HepG2 (cell line): ENCODE measurements at regions not wholly inside any gene's neighbourhood (a gene's known extent, or its start where the extent isn't known, plus 50 kb on each side); places are given as distances from the start of the nearest gene placed in this dataset.

Experiments used
- AHR ChIP-seq: IDR thresholded peaks from 2 replicates; pipeline ENCODE4 v1.6.1; 2018; ENCODE audit warnings: missing genetic modification reagents, missing compliant biosample characterization
- MAZ ChIP-seq, 2 experiments: sonication (generic) in 1 of 2; formaldehyde crosslinking in 1 of 2; IDR thresholded peaks; 2 replicates each; pipeline versions ENCODE4 v1.5.0 to v1.6.1; 2012 to 2020; ENCODE audit warnings: low read depth in 2 of 2, mild to moderate bottlenecking in 2 of 2, borderline replicate concordance in 1 of 2, improper control_type of control experiment in 1 of 2, low read length in 1 of 2, missing genetic modification reagents in 1 of 2, moderate library complexity in 1 of 2
- MXD4 ChIP-seq: IDR thresholded peaks from 2 replicates; pipeline ENCODE4 v1.6.1; 2016; ENCODE audit warnings: mild to moderate bottlenecking, missing biosample characterization, missing genetic modification reagents
- PLRG1 ChIP-seq: fragments of 450-650 bp; conservative IDR thresholded peaks from 2 replicates; pipeline ENCODE4 v1.6.1; 2016
- SP1 ChIP-seq, 2 experiments: fragments of 450-650 bp in 1 of 2; sonication (generic) in 1 of 2; formaldehyde crosslinking in 1 of 2; IDR thresholded peaks; 2 replicates each; pipeline versions ENCODE4 v1.4.0 to v1.6.1; 2016 to 2020; ENCODE audit warnings: missing genetic modification reagents in 1 of 2
- U2AF1 ChIP-seq: fragments of 200-400 bp; formaldehyde crosslinking; optimal IDR thresholded peaks from 2 replicates; pipeline ENCODE3; 2017; ENCODE audit warnings: mild to moderate bottlenecking, low read depth, low read length
- ZFP1 ChIP-seq: IDR thresholded peaks from 2 replicates; pipeline ENCODE4 v1.6.1; 2016
- TF ChIP-seq, protein P1 (sequence below): sonication (generic); formaldehyde crosslinking; IDR thresholded peaks from 2 replicates; pipeline ENCODE4 v1.4.0; 2020; ENCODE audit warnings: missing genetic modification reagents
- TF ChIP-seq, protein P2 (sequence below): sonication (generic); formaldehyde crosslinking; IDR thresholded peaks from 2 replicates; pipeline ENCODE4 v1.5.0; 2020; ENCODE audit warnings: mild to moderate bottlenecking, missing genetic modification reagents

DNA sequence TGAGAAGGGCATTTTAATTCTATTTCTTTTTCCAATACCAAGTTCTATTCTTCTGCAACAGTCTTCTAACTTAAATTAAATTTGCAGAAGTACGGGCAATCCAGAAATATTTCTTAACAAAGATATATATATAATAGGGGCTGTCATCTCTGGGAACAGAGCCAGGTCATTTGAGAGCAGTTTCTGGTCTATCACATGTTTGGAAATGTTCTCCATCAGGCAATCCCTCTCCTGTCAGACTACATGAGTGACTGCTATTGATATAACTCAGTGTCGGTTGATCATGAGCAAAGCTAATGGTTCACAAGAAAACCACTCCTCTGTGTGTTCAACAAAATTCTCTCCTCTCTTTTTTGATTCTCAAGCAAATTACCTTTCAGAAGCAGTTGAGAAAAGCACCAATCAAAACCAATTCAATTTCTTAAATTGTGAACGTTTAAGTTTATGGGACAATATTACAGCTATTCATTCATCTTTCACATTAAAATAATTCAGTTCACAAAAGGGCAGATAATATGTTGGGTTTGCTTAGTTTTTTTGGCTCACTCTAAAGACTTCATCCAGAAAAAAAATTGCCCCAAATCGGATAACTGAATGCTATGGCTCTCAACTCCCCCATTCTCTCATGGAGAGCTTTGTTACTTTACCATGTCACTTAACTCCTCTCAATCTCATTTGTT, 152.9 kb upstream of the TGFBR2 start (continued):
- TF ChIP-seq, protein P1, sequence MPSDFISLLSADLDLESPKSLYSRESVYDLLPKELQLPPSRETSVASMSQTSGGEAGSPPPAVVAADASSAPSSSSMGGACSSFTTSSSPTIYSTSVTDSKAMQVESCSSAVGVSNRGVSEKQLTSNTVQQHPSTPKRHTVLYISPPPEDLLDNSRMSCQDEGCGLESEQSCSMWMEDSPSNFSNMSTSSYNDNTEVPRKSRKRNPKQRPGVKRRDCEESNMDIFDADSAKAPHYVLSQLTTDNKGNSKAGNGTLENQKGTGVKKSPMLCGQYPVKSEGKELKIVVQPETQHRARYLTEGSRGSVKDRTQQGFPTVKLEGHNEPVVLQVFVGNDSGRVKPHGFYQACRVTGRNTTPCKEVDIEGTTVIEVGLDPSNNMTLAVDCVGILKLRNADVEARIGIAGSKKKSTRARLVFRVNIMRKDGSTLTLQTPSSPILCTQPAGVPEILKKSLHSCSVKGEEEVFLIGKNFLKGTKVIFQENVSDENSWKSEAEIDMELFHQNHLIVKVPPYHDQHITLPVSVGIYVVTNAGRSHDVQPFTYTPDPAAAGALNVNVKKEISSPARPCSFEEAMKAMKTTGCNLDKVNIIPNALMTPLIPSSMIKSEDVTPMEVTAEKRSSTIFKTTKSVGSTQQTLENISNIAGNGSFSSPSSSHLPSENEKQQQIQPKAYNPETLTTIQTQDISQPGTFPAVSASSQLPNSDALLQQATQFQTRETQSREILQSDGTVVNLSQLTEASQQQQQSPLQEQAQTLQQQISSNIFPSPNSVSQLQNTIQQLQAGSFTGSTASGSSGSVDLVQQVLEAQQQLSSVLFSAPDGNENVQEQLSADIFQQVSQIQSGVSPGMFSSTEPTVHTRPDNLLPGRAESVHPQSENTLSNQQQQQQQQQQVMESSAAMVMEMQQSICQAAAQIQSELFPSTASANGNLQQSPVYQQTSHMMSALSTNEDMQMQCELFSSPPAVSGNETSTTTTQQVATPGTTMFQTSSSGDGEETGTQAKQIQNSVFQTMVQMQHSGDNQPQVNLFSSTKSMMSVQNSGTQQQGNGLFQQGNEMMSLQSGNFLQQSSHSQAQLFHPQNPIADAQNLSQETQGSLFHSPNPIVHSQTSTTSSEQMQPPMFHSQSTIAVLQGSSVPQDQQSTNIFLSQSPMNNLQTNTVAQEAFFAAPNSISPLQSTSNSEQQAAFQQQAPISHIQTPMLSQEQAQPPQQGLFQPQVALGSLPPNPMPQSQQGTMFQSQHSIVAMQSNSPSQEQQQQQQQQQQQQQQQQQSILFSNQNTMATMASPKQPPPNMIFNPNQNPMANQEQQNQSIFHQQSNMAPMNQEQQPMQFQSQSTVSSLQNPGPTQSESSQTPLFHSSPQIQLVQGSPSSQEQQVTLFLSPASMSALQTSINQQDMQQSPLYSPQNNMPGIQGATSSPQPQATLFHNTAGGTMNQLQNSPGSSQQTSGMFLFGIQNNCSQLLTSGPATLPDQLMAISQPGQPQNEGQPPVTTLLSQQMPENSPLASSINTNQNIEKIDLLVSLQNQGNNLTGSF (CRISPR knock-in tag) = no peak
- TF ChIP-seq AHR (CRISPR knock-in tag) (no peak), ZFP1 (CRISPR knock-in tag) (no peak), MXD4 (CRISPR knock-in tag) (no peak), PLRG1 (no peak), SP1 (IDR thresholded peaks at IDR 0.05) (no peak), SP1 (CRISPR knock-in tag; IDR thresholded peaks at IDR 0.05) (no peak), U2AF1 (no peak), MAZ (IDR thresholded peaks at IDR 0.05; ENCODE audit: borderline replicate concordance, low read depth, low read length) (no peak), MAZ (CRISPR knock-in tag; IDR thresholded peaks at IDR 0.05; ENCODE audit: low read depth) (no peak)
- TF ChIP-seq, protein P2, sequence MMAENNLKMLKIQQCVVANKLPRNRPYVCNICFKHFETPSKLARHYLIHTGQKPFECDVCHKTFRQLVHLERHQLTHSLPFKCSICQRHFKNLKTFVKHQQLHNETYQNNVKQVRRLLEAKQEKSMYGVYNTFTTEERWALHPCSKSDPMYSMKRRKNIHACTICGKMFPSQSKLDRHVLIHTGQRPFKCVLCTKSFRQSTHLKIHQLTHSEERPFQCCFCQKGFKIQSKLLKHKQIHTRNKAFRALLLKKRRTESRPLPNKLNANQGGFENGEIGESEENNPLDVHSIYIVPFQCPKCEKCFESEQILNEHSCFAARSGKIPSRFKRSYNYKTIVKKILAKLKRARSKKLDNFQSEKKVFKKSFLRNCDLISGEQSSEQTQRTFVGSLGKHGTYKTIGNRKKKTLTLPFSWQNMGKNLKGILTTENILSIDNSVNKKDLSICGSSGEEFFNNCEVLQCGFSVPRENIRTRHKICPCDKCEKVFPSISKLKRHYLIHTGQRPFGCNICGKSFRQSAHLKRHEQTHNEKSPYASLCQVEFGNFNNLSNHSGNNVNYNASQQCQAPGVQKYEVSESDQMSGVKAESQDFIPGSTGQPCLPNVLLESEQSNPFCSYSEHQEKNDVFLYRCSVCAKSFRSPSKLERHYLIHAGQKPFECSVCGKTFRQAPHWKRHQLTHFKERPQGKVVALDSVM (CRISPR knock-in tag) = no peak
- TF ChIP-seq, all 625 proteins: peak for 0
